ENCODE measurements at regions not wholly inside any gene's neighbourhood (a gene's known extent, or its start where the extent isn't known, plus 50 kb on each side); places are given as distances from the start of the nearest gene placed in this dataset.
"Not testable (repeated sequence)": the region's sequence is repeated elsewhere in the genome, so short reads cannot be mapped to it uniquely, and the experiment has no call there.

GRCh38 chr6:146985966-146986365 is 218.3 kb upstream of the STXBP5 start:
- no peak for DNase-seq (ENCODE audit: low read depth)

GRCh38 chr6:146987938-146988337 is 216.3 kb upstream of the STXBP5 start:
- not testable (repeated sequence) for DNase-seq (ENCODE audit: low read depth)

GRCh38 chr6:146989860-146990259 is 214.4 kb upstream of the STXBP5 start:
- DNase-seq (ENCODE audit: low read depth): no peak

- DNase-seq (ENCODE audit: low read depth): peak; percentile 81
Measured at GRCh38 chr6:146990284-146990683, 213.9 kb upstream of the STXBP5 start.

- DNase-seq (ENCODE audit: low read depth): no peak
Measured at GRCh38 chr6:146990821-146991798, 213.1 kb upstream of the STXBP5 start.

GRCh38 chr6:146997062-146997461 is 207.2 kb upstream of the STXBP5 start:
- no peak for DNase-seq (ENCODE audit: low read depth)

- no peak for DNase-seq (ENCODE audit: low read depth)
Measured at GRCh38 chr6:146999766-147000165, 204.5 kb upstream of the STXBP5 start.

- peak; percentile 45 for DNase-seq (ENCODE audit: low read depth)
Measured at GRCh38 chr6:147000545-147001488, 203.4 kb upstream of the STXBP5 start.

GRCh38 chr6:147001621-147002020 is 202.6 kb upstream of the STXBP5 start:
- DNase-seq (ENCODE audit: low read depth): no peak

GRCh38 chr6:147003186-147003585 is 201.0 kb upstream of the STXBP5 start:
- DNase-seq (ENCODE audit: low read depth): no peak

GRCh38 chr6:147005499-147005898 is 198.7 kb upstream of the STXBP5 start:
- DNase-seq (ENCODE audit: low read depth): no peak

- DNase-seq (ENCODE audit: low read depth): no peak
Measured at GRCh38 chr6:147007441-147007840, 196.8 kb upstream of the STXBP5 start.

GRCh38 chr6:147009358-147009757 is 194.9 kb upstream of the STXBP5 start:
- no peak for DNase-seq (ENCODE audit: low read depth)

GRCh38 chr6:147015674-147016073 is 188.5 kb upstream of the STXBP5 start:
- no peak for DNase-seq (ENCODE audit: low read depth)

- DNase-seq (ENCODE audit: low read depth): no peak
Measured at GRCh38 chr6:147016440-147016839, 187.8 kb upstream of the STXBP5 start.

GRCh38 chr6:147017153-147017552 is 187.1 kb upstream of the STXBP5 start:
- DNase-seq (ENCODE audit: low read depth): no peak

- DNase-seq (ENCODE audit: low read depth): no peak
Measured at GRCh38 chr6:147019001-147019400, 185.2 kb upstream of the STXBP5 start.

- DNase-seq (ENCODE audit: low read depth): no peak
Measured at GRCh38 chr6:147022041-147022440, 182.2 kb upstream of the STXBP5 start.

- DNase-seq (ENCODE audit: low read depth): no peak
Measured at GRCh38 chr6:147023148-147023547, 181.1 kb upstream of the STXBP5 start.

GRCh38 chr6:147023581-147023980 is 180.6 kb upstream of the STXBP5 start:
- no peak for DNase-seq (ENCODE audit: low read depth)

- DNase-seq (ENCODE audit: low read depth): no peak
Measured at GRCh38 chr6:147029923-147030322, 174.3 kb upstream of the STXBP5 start.

- DNase-seq (ENCODE audit: low read depth): no peak
Measured at GRCh38 chr6:147033267-147033666, 170.9 kb upstream of the STXBP5 start.

GRCh38 chr6:147035886-147036285 is 168.3 kb upstream of the STXBP5 start:
- no peak for DNase-seq (ENCODE audit: low read depth)
